Ectodermal cell (in vitro differentiated cells): ENCODE measurements at regions not wholly inside any gene's neighbourhood (a gene's known extent, or its start where the extent isn't known, plus 50 kb on each side); places are given as distances from the start of the nearest gene placed in this dataset.

ENCODE experiments used
- H3K27ac ChIP-seq: 2 replicates; pipeline ENCODE4 v1.7.0; 2013; ENCODE audit warnings: mild to moderate bottlenecking, low read depth, low read length; ENCODE audit not compliant: insufficient read depth, poor library complexity, severe bottlenecking
- H3K27me3 ChIP-seq: 2 replicates; pipeline ENCODE4 v1.7.0; 2013; ENCODE audit warnings: mild to moderate bottlenecking, low read length; ENCODE audit not compliant: insufficient read depth, control insufficient read depth, poor library complexity, severe bottlenecking
- H3K36me3 ChIP-seq: one replicate; pipeline ENCODE4 v1.7.0; 2013; ENCODE audit warnings: low read length; ENCODE audit not compliant: control insufficient read depth, insufficient read depth
- H3K4me1 ChIP-seq: one replicate; pipeline ENCODE4 v1.7.0; 2013; ENCODE audit warnings: low read length; ENCODE audit not compliant: control insufficient read depth, insufficient read depth
- H3K4me3 ChIP-seq: 2 replicates; pipeline ENCODE4 v1.7.0; 2013; ENCODE audit warnings: low read depth, low read length, control low read depth; ENCODE audit not compliant: insufficient read depth
- H3K9me3 ChIP-seq: 2 replicates; pipeline ENCODE4 v1.7.0; 2013; ENCODE audit warnings: mild to moderate bottlenecking, low read length, moderate library complexity; ENCODE audit not compliant: control insufficient read depth
- WGBS, 2 experiments: methylation state at CpG; one replicate each; pipeline ENCODE4 v1.1.7; 2013; ENCODE audit warnings: missing lambda C conversion rate in 2 of 2; 5-methylcytosine and 5-hydroxymethylcytosine counted together

DNA sequence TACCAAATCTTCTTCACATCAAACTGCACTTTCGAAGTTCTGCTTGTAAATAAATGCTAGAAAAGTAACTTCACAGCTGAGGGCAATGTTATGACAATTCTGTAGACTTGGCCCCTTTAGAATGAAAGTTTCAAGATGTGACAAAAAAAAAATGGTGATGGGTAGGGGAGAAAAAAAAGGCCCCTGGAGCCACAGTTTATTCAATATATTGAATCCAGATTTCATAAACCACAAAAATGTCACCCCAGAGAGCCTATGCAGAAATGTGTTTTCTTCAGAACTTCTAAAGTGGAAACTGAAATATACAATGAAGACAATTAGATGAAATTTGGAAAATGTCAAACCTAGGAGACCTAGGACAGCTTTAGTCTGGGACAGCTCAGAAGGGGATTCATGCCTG is 143.1 kb downstream of the EDN3 start:
- 92% methylated on average over 1 of the region's 1 CpG for WGBS, 2 experiments
- no peaks in the 10 kb centered on the region for H3K27me3 ChIP-seq
- H3K27ac ChIP-seq, result no peak overlapping the region
- no peaks in the 10 kb centered on the region for H3K9me3 ChIP-seq
- peaks cover 8% of the 10 kb centered on the region for H3K4me1 ChIP-seq
- no peak overlapping the region for H3K4me3 ChIP-seq
- H3K36me3 ChIP-seq, result no peaks in the 10 kb centered on the region

- Histone ChIP-seq H3K36me3 (no peaks in the 10 kb centered on the region), H3K27ac (no peak overlapping the region), H3K4me1 (peaks cover 9% of the 10 kb centered on the region), H3K9me3 (no peaks in the 10 kb centered on the region), H3K27me3 (no peaks in the 10 kb centered on the region), H3K4me3 (no peak overlapping the region)
- WGBS, 2 experiments, result 83 to 95% methylated on average over 4 of the region's 4 CpGs
These were observed 146.0 kb downstream of the EDN3 start for GRCh38 chr20:59446376-59446775.

GRCh38 chr20:59448196-59448595 is 147.8 kb downstream of the EDN3 start:
- no peak overlapping the region for H3K4me3 ChIP-seq
- whole genome bisulfite sequencing, 2 experiments, result 67 to 73% methylated on average over 4 of the region's 4 CpGs
- no peaks in the 10 kb centered on the region for H3K27me3 ChIP-seq
- no peak overlapping the region for H3K27ac ChIP-seq
- H3K4me1 ChIP-seq, result peaks cover 12% of the 10 kb centered on the region
- no peaks in the 10 kb centered on the region for H3K9me3 ChIP-seq
- no peaks in the 10 kb centered on the region for H3K36me3 ChIP-seq

DNA sequence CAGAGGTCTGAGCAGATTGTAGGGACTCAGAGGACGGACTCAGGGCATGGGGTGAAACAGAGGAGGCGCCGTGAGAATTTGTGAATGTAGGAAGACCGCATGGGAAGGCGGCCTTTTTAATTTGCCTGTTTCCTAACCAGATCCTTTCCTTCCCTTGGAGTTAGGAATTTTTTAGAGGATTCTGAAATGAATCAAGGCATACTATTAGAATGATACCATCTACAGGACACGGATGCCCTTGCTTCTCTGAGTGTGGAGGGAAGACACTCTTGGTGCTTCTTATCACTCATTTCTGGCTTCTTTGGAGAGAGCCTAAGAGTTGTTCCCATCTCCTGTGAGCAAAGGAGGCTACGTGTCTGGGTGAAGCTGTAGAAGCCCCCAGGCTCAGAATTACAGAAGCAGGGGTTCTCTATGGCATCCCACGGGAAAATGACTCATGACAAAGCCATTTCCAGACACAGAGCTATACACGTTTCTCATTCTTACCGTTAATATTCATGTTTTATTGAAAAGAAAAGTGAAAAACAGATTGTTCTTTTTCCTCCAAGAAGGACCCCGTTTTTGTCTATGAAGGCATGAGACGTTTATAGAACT is 148.5 kb downstream of the EDN3 start:
- Histone ChIP-seq H3K4me1 (peaks cover 19% of the 10 kb centered on the region), H3K9me3 (no peaks in the 10 kb centered on the region), H3K27me3 (no peaks in the 10 kb centered on the region), H3K4me3 (no peak overlapping the region), H3K27ac (no peak overlapping the region), H3K36me3 (no peaks in the 10 kb centered on the region)
- whole genome bisulfite sequencing, 2 experiments, result 91 to 93% methylated on average over 12 of the region's 12 CpGs

GRCh38 chr20:59451066-59451630 is 150.7 kb downstream of the EDN3 start:
- Histone ChIP-seq H3K36me3 (no peaks in the 10 kb centered on the region), H3K4me1 (peaks cover 19% of the 10 kb centered on the region), H3K4me3 (no peak overlapping the region), H3K9me3 (no peaks in the 10 kb centered on the region), H3K27ac (no peak overlapping the region), H3K27me3 (no peaks in the 10 kb centered on the region)
- 87 to 93% methylated on average over 8 of the region's 8 CpGs for WGBS, 2 experiments

GRCh38 chr20:59451641-59452040 is 151.2 kb downstream of the EDN3 start:
- H3K4me3 ChIP-seq, result no peak overlapping the region
- WGBS, 2 experiments, result 88 to 90% methylated on average over 4 of the region's 4 CpGs
- no peaks in the 10 kb centered on the region for H3K27me3 ChIP-seq
- H3K4me1 ChIP-seq, result peaks cover 24% of the 10 kb centered on the region
- no peaks in the 10 kb centered on the region for H3K9me3 ChIP-seq
- no peak overlapping the region for H3K27ac ChIP-seq
- no peaks in the 10 kb centered on the region for H3K36me3 ChIP-seq

GRCh38 chr20:59452856-59453255 is 151.5 kb upstream of the PHACTR3 start:
- Histone ChIP-seq H3K9me3 (no peaks in the 10 kb centered on the region), H3K27ac (no peak overlapping the region), H3K36me3 (no peaks in the 10 kb centered on the region), H3K27me3 (no peaks in the 10 kb centered on the region), H3K4me3 (no peak overlapping the region), H3K4me1 (peaks cover 27% of the 10 kb centered on the region)
- 80 to 84% methylated on average over 13 of the region's 13 CpGs for WGBS, 2 experiments

DNA sequence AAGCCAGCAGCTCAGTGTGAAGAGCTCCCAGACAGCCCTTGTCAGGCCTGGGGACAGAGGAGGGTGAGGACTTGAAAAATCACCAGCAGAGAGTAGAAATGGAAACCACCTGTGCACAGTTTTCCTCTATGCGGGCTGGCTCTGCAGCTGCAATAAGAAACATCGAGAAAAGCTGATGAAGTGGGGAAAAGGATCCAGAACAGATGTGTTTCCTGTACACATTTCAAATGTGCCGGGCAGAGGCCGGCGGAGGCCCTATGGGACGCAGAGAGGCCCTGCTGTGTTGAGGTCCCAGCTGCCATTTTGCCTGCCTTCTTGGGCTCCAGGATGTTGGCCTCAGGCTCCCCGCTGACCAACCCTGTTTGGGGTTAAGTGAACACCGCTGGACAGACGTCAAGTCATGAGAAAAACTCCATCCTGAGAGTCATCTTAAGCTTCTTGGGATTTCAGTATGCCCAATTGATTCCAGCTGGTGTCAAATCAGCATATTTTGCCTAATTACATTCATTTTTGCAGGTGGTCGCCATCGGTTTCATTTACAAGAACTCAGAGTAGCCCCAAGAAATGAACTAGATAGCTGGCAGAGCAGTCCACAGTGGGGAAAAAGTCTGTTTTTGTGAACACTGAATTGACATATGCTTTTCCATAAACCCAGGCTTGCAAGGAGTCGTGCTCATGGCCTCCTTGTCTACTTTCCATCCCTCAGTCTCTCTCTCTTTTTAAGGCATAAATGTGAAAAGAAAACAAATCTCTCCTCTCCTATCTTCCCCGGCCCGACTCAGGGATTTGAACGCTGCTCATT is 150.4 kb upstream of the PHACTR3 start:
- Histone ChIP-seq H3K27me3 (no peaks in the 10 kb centered on the region), H3K4me1 (peaks cover 19% of the 10 kb centered on the region), H3K27ac (no peak overlapping the region), H3K9me3 (no peaks in the 10 kb centered on the region), H3K4me3 (no peak overlapping the region), H3K36me3 (no peaks in the 10 kb centered on the region)
- 92 to 94% methylated on average over 15 of the region's 15 CpGs for WGBS, 2 experiments

DNA sequence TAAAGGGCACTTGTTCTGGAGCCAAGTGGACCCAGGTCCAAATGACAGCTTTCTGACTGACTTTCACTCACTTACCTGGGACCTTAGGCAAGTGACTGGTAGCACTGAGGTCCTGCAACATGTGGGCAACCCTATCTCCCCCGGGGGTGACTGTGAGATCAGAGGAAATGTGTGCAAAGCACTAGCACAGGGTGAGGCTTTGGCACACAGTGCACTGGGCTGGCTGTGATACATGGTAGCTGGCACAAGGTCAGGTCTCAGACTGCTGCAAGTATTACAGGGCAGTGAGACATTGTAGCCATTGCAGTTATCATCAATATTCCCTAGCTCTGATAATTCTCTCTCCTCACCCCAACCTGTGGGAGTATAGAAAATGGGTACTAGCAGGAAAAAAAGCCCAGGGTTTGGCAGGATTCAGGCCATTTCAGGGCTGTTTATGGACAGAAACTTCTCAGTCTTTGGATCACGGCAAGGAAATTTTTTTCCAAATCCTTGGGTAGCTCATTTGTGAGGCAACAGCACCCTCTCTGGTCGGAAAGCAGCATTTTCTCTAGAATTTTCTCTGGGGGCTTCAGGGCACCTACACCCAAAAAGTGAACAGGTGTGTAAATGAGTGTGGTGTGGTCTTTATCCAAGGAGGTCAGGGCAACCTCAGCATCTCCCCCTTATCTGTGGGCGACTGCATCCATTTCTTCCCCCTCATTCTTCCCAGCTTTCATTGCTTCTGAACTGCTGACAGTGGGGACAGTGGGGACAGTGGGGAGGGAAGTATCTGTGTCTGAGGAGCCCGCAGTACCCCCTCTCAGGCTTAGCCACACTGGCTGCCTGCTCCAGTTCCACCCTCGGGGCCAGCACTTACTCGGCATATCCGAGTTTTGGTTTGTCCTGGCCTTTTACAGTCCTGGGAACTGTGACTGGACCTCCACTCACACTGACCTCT is 148.7 kb upstream of the PHACTR3 start:
- no peak overlapping the region for H3K4me3 ChIP-seq
- H3K27me3 ChIP-seq, result no peaks in the 10 kb centered on the region
- H3K4me1 ChIP-seq, result peaks cover 19% of the 10 kb centered on the region
- WGBS, 2 experiments, result 56 to 60% methylated on average over 7 to 8 of the region's 8 CpGs
- no peaks in the 10 kb centered on the region for H3K36me3 ChIP-seq
- no peaks in the 10 kb centered on the region for H3K9me3 ChIP-seq
- no peak overlapping the region for H3K27ac ChIP-seq
